GM20431 (cell line): ENCODE measurements at regions not wholly inside any gene's neighbourhood (a gene's known extent, or its start where the extent isn't known, plus 50 kb on each side); places are given as distances from the start of the nearest gene placed in this dataset.
"Not testable (repeated sequence)": the region's sequence is repeated elsewhere in the genome, so short reads cannot be mapped to it uniquely, and the experiment has no call there.

Source experiments
- in situ Hi-C: fragments of 300-500 bp; cut with MseI, MboI; formaldehyde crosslinking; loops from one replicate; pipeline ENCODE4 v1.15.0; 2020; ENCODE audit warnings: low sequenced_read_pairs; ENCODE audit not compliant: unreplicated experiment

DNA sequence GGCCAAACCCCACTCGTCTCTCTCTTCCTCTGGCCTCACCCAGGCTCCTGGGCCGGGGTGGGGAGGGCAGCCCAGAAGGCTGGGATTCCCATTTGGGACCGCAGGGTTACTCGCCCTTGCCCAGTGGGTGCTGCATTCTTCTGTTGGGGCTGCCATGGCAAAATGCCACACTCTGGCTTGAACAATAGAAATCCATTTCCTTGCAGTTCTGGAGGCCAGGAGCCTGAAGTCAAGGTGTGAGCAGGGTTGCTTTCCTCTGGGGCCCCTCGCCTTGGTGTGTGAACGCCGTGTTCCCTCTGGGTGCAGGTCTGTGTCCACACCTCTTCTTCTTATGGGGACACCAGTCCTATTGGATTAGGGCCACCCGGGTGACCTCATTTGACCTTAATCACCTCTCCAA is 105.8 kb upstream of the GSE1 start:
- in situ Hi-C loops: no loop called here

DNA sequence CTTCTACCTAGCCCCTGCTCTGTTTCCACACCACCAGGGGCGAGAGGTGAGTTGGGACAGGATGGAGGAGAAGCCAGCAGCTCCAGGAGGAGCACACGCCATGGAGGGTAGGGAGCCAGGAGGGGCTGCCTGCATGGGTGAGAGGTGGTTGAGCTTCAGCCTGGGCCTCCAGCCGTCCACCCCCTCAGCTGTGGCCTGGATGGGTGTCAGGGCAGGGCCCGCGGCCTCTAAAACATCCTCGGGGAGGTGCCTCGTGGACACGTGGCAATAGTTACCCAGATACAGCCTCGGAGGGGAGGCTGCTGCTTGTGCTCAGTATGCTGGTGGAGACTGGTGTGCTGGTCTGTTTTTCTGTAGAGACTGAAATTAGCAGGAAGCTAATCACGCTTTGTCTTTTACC is 104.7 kb upstream of the GSE1 start:
- in situ Hi-C loops: no loop called here

DNA sequence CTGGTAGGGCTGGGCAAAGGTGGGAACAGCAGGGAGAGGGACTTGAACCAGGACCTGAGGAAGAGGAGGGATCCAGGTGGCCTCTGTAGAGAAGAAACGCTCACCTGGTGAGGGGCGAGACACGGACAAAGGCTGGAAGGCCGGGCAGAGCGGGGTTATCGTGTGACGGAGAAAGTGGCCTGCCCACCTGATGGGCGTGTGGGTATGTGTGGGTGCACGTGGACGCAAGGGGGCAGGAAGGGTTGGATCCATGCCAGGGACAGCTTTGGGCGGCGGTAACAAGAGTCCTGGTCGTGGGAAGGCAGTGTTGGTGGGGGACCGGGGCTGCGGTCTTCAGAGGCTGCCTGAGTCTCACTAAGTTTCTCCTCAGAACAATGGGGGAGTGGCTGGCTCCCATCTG is 104.1 kb upstream of the GSE1 start:
- in situ Hi-C loops: no loop called here

DNA sequence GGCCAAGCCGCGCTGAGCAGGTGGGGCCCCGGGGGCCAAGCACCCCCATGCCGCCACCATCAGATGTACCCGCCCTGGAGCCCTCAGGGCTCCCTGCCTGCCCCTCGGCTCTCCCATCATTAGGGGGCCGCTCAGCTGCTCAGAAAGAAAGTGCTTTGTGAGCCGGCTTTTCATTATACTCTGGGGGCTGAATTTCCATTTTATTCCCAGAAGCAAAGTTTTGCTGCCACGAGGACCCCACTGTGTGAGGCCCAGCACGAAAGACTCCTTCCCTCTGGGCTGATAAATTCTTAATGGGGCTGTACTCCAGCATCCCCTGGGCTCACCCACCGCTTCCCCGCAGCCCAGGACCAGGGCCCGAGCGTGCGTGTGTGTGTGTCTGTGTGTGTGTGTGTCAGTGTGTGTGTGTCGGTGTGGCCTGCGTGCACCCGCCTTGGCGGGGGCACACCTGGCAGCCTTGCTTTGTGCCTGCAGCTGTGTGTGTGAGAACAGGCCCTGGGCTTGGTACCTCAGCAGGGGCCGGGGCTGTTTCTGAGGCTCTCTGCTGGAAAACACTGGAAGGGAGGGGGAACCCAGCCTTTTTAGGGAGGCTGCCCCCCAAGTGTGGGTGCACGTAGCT is 103.0 kb upstream of the GSE1 start:
- in situ Hi-C loops: no loop called here

DNA sequence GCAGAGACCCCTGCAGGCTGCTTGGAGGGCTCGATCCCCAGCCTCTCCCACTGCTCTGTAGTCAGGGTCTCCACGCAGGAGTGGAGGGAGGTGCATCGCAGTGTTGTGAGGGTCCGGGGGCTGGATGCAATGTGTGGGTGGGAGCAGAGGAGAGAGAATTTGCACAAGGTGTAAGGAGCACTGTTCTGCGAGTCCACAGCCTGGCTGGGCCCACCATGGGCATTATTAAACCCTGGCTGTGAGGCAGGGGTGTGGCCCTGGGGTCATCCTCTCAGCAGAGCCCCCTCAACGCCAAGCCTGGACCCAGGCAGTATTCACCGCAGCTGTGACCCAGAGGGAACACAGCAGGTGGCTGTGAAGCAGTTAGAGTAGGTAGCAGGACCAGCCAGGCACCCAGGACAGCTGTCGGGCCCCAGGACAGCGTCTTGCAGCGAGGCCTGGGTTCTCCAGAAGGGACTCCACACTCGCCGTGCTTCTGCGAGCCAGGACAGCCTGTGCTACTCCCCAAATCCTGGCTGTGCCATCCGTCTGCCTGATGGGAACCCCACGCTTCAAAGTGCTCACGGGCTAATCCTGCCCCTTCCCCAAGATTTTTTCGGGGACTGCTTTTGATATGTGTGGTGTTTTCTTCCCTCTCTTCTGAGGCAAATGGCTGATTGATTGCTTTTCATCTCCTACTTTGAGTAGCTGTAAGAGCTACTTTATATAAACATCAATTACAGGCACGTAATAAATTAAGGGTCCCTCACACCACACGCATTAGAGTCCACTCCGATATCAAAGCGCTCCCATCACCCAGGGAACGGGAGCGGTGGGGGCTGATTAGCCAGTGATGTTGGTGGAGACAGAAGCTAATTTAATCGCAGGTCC is 100.9 kb upstream of the GSE1 start:
- in situ Hi-C loops: no loop called here

DNA sequence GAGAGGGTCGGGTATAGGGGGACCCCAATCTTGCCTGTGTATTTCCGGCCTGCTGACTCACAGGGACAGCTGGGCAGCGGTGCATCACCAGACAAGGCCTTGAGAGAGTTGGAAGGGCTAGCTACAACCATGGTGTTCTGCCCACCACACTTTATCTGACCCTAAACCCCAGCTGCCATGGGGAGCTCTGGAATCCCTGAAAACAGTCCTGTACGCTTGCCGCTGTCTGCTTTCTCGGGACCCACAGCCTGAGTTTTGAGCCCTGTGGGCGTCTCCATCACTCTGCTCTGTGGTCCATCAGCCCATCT is 100.4 kb upstream of the GSE1 start:
- in situ Hi-C loops: no loop called here

DNA sequence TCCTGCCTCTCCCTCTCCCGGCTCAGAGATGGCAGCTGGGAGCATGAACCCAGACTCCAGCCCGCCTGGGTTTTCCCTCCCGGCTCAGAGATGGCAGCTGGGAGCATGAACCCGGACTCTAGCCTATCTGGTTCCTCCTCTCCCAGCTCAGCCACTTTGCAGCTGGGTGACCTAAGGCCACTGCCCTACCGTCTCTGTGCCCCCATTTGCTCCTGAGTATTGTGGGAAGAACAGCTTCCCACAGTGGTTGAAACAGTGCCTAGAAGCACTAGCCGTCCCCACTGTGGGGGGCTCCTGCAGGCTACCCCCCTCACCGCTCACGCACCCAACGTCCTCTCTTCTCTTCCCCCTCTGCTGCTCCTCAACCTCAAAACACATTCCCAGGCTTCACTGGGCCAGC is 99.9 kb upstream of the GSE1 start:
- in situ Hi-C loops: no loop called here

DNA sequence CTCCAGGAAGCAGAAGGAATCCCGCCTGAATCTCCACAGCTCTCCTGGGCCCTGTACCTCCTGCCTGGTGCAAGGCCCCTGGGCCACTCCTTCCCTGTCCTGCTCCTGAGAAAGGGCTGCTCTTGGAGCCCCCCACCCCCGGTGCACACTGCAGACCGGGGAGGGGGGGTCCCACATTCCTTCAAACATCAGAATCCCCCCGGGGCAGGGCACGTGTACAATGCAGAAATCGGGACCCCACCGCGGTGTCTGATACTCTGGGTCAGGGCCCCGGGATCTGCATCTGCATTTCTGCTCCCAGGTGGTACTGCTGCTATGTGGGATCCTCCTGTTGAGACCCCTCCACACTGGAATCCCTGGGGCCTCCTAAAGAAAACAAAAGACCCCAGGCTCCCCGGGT is 99.5 kb upstream of the GSE1 start:
- in situ Hi-C loops: no loop called here

DNA sequence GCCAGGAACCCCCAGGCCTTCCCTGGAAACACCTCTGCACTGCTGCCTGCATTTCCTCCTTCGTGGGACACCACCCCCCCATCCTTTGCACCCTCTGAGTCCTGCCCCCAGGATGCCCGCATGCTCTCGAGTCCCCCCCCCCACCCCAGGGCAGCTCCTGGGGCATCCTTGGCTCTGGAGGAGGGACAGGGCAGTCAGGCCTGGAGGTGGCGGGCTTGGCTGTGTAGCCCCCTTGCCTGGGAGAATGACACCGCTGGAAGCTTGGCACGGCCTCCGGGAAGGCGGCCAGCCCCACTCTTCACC is 98.9 kb upstream of the GSE1 start:
- in situ Hi-C loops: no loop called here

DNA sequence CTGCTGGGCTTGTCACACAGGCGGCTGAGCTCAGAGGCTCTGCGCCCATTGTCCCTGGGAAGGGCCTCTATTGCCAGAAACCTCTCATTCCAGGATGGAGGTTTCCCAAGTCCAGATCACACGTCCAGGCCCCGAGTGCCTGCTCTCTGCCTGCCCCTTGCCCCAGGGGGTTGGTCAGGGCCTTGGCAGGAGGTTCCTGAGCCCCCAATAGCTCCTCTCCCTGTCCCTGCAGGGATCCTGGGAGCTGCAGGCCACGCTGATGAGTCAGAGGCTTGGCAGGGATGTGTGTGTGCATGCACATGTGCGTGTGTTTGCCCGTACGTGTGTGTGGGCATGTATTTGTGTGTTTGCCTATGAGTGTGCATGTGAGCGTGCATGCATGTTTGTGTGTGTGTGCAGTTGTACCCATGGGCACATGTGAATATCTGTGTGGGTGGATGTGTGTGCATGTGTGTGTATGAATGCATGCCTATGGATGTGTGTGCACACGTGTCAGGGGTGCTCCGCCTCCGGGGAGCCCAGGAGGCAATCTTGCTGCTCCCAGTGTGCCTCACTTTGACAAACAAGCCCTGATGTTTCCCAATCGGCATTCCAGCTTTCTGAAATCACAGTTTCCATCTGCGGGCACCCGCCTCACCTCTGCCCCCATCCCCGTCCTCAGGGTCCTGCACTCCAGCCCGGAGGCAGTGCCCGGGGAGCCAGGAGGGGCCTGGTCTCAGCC is 98.4 kb upstream of the GSE1 start:
- in situ Hi-C loops: no loop called here

DNA sequence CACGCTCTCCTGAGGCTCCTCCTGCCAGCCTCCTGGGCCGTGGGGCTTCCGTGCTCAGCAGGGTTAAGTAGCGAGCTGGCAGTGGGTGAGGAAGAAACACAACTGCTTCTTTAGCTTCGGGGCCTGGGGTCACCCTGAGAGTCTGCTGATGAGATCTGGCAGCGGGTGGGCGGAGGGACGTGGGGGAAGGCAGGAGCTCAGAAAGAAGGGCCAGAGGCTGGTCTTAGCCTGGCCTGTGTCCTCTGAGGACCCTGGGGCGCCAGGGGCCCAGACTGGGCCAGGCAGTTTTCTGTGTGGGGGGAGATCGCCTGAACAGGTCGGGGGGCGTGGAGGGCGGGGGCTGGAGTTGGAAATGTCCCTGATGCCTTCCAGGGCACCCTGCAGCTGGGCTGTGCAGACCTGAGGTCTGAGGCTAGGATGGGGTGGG is 97.8 kb upstream of the GSE1 start:
- in situ Hi-C loops: no loop called here

DNA sequence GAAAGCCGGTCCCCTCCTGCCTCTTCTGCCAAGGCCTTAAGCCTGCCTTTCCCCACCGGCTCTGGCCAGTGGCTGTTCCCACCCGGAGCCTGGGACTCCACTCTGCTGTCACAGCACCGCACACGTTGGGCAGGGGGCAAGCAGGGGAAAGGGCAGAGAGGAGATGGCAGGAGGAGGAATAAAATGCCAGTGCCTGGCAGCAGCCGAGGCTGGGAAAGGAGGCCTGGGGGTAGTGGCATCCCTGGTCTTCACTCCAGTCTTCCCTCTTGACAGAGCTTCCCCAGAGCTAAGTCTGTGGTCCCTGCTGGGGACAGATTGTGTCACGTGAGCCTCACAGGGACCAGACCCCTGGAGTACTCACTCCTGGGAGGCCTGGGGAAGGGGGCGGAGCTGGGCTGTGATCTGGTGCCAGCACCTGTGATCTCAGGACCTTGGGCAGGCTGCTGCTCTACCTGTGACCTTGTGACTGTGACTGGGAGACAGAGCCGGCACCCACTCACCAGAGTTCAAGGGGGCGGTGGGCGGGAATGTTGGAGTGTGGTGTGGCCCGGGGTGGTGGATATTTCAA is 97.2 kb upstream of the GSE1 start:
- in situ Hi-C loops: no loop called here

DNA sequence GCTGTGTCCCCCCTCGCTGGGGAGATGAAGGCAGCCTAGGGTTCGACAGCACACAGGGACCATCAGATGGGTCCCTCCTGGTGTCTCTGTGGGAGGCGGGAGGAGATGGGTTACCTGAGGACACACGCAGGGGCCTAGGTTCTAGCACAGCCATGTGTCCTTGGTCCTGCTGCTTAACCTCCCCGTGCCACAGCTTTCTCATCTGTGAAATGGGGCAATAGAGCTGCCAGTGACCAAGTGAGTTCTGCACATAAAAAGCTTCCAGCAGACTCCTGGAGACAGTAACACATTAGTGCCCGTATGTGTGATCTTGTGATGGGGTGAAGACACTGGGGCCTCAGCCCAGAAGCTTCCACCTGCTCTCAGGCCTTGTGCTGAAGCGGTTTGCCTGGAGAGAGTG is 96.0 kb upstream of the GSE1 start:
- in situ Hi-C loops: no loop called here

DNA sequence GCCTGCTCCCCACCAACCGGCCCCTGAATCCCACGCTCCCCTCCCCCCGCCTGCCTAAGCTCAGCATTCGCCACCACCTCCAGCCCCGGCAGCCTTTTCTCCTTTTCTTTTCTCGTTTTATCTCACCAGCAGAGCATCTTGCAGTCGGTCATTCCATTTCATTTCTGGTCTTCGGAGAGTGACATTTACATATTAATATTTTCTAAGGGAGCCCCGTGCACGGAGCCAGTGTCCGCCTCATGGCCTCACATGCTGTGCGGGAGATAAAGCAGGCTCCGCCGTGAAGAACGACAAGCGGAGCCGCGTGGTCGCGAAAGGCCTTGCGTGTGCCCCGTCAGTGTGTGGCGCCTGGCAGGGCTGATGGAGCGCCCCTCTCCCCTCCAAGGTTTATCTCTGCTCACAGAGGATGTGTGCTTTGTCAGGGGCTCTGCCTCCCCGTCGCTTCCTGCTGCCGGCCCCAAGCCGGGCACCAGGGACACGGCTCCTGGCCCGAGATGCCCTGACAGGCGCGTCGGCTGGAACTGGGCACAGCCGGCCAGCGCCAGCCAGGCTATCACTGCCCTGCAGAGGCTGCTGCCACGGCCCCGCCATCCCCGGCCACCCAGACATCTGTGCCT is 95.5 kb upstream of the GSE1 start:
- in situ Hi-C loops: no loop called here

DNA sequence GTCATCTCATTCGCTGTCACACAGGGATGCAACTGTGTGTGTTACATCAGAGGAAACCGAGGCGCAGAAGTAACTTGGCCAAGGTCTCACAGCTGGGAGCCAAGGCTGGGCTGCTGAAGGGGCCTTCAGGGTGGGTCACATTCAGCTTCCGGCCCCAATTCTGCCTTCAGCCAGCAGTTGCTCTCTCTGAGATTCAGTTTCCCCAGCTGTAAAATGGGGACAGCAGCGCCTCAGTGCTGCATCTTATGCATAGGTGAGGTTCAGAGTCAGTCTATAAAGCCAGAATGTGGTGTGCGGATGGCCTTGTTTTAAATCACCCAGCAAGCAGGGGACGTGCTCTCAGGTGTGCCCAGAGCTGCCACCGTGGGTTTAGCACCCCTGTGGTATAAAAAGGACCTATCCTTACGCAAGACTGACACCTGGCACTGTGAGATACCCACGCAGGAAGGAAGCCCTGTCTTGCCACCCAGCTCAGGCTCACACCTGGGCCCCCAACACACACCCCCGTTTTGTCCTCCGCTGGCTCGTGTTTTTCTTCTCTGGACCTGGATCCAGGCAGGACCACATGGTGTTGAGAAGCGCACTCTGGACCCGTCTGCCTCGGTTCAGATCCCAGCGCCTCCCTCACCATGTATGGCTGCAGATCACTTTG is 94.6 kb upstream of the GSE1 start:
- in situ Hi-C loops: no loop called here

DNA sequence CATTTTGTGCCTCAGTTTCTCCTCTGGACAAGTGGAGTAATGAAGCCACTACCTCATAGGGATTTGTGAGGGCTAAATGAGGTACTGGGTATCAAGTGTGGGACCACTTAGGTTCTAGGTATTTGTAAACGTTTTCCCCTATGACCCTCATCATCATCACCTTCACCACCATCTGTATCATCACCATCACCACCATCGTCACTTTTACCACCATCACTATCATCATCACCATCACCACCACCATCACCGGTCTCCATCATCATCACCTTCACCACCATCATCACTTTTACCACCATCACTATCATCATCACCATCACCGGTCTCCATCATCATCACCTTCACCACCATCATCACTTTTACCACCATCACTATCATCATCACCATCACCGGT is 94.1 kb upstream of the GSE1 start:
- in situ Hi-C loops: not testable (repeated sequence)

DNA sequence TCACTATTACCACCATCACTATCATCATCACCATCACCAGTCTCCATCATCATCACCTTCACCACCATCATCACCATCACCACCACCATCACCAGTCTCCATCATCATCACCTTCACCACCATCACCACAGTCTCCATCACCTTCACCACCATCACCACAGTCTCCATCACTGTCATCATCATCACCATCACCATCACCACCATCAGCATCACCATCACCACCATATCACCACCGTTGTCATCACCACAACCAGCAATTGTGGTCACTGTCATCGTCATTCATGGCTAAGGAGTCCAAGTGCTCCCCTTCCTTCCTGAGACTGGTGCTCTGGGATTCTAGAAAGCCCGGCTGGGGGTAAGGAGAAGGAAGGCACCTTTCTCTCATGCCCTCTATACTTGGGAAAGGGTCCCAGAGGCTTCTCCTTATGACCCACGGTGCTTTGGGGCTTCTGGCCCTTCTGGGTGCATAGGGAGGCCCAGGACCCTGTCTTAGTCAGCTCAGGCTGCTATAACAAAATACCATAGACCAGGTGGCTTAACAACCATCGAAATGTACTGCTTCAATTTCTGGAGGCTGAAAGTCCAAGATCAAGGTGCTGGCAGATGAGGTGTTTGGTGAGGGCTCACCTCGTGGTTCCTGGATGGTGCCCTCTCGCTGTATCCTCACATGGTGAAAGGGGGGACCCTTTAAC is 93.4 kb upstream of the GSE1 start:
- in situ Hi-C loops: no loop called here

DNA sequence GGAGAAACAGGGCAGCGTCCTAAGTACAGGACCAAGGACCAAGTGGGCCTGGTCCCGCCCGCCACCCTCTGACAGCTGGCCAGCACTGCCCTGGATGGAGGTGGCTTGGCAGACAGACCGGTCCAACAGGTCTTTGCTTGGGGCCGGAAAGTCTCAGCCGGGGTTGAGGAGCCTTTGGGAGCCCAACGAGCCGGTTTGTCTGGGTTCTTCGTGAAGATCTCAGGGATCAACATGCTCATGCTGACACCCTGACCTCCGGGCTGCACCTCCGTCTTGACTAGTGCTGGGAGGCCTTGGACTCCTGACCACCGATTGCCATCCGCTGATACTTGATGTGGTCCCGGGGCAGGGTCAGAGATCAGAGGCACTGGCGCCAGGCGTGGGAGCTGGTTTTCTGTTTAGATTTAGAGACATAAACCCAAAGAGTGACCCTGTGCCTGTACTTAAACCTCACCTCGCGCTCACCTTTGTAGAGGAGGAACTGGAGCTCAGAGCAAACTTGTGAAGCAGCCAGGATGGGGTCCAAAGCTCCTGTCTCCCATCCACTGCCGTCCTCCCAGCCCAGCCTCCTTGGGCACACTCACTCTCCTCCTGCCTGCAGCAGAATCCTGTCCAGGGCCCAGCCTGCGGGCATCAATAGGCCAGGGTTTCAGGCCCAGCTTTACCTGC is 92.1 kb upstream of the GSE1 start:
- in situ Hi-C loops: no loop called here

DNA sequence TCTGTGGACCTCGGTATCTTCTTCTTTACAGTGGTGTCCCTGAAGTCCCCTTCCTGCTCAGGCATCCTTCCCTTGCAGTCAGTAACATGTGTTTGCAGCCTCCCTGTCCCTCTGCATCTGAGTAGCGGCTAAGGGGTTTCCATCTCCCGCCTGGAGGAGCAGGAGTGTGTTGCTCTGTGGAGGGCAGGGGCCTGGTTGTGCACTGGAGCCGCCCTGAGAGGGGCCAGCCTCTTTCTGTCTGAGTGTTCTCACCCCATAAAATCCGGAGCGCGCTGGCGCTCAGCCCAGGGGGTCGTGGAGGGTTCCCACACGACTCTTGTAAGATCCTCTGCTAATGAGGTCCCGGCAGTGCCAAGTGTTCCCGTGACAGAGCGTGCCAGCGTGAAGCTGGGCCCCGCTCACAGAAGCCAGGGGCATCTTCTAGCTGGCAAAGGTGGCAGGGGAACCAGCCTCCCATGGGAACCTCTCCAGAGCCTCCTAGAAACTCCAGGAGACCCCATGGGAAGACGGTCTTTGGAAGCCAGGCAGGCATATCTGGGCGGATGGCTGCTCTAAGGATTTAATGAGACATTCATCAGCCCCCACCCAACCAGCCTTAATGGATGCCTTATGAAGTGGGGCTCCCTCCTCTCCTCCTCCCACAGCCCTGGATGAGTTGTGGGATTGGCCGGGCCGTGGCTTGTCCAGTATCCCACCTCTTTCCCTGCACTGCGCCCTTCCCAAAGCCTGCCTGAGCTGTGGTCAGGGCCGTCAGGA is 91.4 kb upstream of the GSE1 start:
- in situ Hi-C loops: no loop called here
